ENCODE measurements at regions not wholly inside any gene's neighbourhood (a gene's known extent, or its start where the extent isn't known, plus 50 kb on each side); places are given as distances from the start of the nearest gene placed in this dataset.

DNA sequence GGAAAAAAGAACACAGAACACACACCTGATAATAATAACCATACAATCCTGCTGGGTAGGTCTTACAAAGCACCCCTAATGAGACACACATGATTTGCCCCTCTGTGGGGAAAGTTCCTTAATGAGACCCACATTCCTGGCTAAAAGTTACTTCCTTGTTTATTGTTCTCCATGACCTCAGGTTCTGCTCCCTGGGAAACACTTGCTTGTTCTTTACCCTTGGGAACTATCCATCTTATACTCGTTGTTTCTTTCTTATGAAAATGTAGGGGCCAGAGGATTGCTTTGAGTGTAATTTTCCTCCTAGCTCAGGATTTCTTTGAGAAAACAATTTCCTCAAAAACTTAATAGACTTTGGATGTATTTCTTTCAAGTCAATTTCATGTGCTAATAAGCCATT, 52.1 kb upstream of the PCDH10 start:
- TF ChIP-seq CTCF (conservative IDR thresholded peaks at IDR 0.05; ENCODE audit: low read depth, low read length) (no peak), EZH2 (IDR thresholded peaks at IDR 0.05; ENCODE audit: borderline replicate concordance, low read depth, low read length, poor library complexity, severe bottlenecking) (no peak)
